HAP-1 (cell line): ENCODE measurements at regions not wholly inside any gene's neighbourhood (a gene's known extent, or its start where the extent isn't known, plus 50 kb on each side); places are given as distances from the start of the nearest gene placed in this dataset.

Experiments used
- DNase-seq, 2 experiments: peaks; one replicate each; pipeline ENCODE4 v3.0.0-alpha.2; 2016 to 2020; ENCODE audit warnings: low spot score in 2 of 2
- H3K27me3 ChIP-seq: fragments of 250-450 bp; sonication (Bioruptor Pico); 2 replicates; pipeline ENCODE4 v1.5.1; 2020; ENCODE audit warnings: low read depth, mild to moderate bottlenecking, moderate library complexity
- H3K36me3 ChIP-seq: fragments of 250-450 bp; sonication (Bioruptor Pico); replicated peaks from 2 replicates; pipeline ENCODE4 v1.5.1; 2020; ENCODE audit warnings: mild to moderate bottlenecking
- H3K4me1 ChIP-seq: fragments of 250-450 bp; sonication (Bioruptor Pico); 2 replicates; pipeline ENCODE4 v1.5.1; 2020; ENCODE audit warnings: mild to moderate bottlenecking
- H3K4me3 ChIP-seq: fragments of 250-450 bp; sonication (Bioruptor Pico); 2 replicates; pipeline ENCODE4 v1.5.1; 2020; ENCODE audit warnings: mild to moderate bottlenecking, moderate library complexity
- H3K9me3 ChIP-seq: fragments of 250-450 bp; sonication (Bioruptor Pico); 2 replicates; pipeline ENCODE4 v1.5.1; 2020; ENCODE audit warnings: mild to moderate bottlenecking, moderate library complexity
- in situ Hi-C: fragments of 300-500 bp; cut with MboI; formaldehyde crosslinking; loops from 3 replicates; pipeline ENCODE4 v1.14.3; 2020; ENCODE audit warnings: low sequenced_read_pairs, inconsistent platforms, mixed read lengths

GRCh38 chr4:24114919-24115500 lies 225.2 kb upstream of the PPARGC1A start:
- Histone ChIP-seq H3K4me1 (no peaks in the 10 kb centered on the region), H3K27me3 (no peaks in the 10 kb centered on the region), H3K36me3 (no peaks in the 10 kb centered on the region), H3K4me3 (no peak overlapping the region), H3K9me3 (no peaks in the 10 kb centered on the region)
- in situ Hi-C loops = no loop called here
- DNase-seq = no peak

GRCh38 chr4:24114444-24114843 lies 224.6 kb upstream of the PPARGC1A start:
- Histone ChIP-seq H3K4me1 (no peaks in the 10 kb centered on the region), H3K4me3 (no peak overlapping the region), H3K27me3 (no peaks in the 10 kb centered on the region), H3K9me3 (no peaks in the 10 kb centered on the region), H3K36me3 (no peaks in the 10 kb centered on the region)
- DNase-seq = no peak
- in situ Hi-C loops = no loop called here

GRCh38 chr4:24112466-24112865 lies 222.6 kb upstream of the PPARGC1A start:
- DNase-seq = no peak
- in situ Hi-C loops = no loop called here

GRCh38 chr4:24108567-24108966 lies 218.7 kb upstream of the PPARGC1A start:
- Histone ChIP-seq H3K4me1 (no peaks in the 10 kb centered on the region), H3K9me3 (no peaks in the 10 kb centered on the region), H3K27me3 (no peaks in the 10 kb centered on the region), H3K36me3 (no peaks in the 10 kb centered on the region), H3K4me3 (no peak overlapping the region)
- in situ Hi-C loops = no loop called here
- no peak for DNase-seq

More at GRCh38 chr4:24112466-24112865, 222.6 kb upstream of the PPARGC1A start:
- no peaks in the 10 kb centered on the region for H3K9me3 ChIP-seq
- no peaks in the 10 kb centered on the region for H3K36me3 ChIP-seq
- H3K4me1 ChIP-seq = no peaks in the 10 kb centered on the region
- H3K27me3 ChIP-seq = no peaks in the 10 kb centered on the region
- H3K4me3 ChIP-seq = no peak overlapping the region

DNA sequence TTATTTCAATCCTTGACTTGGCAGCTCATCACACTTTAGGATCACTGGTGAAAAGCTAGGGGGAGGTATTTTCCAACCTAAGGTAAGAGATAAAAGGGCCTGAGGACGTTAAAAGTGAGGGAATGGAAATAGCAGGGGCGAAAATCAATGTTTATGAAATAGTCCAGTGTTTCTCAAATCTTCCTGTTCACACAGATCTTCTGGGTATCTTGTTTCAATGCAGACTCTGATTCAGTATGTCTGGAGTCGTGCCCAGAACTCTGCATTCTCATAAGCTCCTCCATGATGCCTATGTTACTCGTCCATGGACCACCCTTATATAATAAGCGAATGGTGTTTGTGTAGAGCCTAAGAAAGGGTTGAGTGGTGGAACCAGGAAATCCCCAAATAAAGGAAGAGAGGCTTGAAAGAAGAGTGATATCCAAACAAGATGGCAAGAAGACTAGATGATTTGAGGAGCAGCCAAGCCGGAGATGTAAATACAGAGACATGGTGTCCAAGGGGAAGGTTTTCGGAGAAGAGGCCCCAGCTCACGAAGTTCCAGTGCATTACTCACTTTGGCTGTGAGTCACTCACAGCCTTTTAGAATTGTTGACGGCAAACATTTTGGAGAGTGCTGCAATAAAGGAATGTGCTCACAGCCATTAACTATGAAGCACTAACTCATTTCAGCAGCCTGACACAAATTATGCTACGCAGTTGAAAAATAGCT lies 215.6 kb upstream of the PPARGC1A start:
- Histone ChIP-seq H3K9me3 (no peaks in the 10 kb centered on the region), H3K4me3 (no peak overlapping the region), H3K36me3 (no peaks in the 10 kb centered on the region), H3K4me1 (no peaks in the 10 kb centered on the region), H3K27me3 (no peaks in the 10 kb centered on the region)
- in situ Hi-C loops = no loop called here
- no peak for DNase-seq

GRCh38 chr4:24104158-24104565 lies 214.3 kb upstream of the PPARGC1A start:
- DNase-seq = no peak
- Histone ChIP-seq H3K27me3 (no peaks in the 10 kb centered on the region), H3K9me3 (no peaks in the 10 kb centered on the region), H3K36me3 (no peaks in the 10 kb centered on the region), H3K4me1 (no peaks in the 10 kb centered on the region), H3K4me3 (no peak overlapping the region)
- in situ Hi-C loops = no loop called here

DNA sequence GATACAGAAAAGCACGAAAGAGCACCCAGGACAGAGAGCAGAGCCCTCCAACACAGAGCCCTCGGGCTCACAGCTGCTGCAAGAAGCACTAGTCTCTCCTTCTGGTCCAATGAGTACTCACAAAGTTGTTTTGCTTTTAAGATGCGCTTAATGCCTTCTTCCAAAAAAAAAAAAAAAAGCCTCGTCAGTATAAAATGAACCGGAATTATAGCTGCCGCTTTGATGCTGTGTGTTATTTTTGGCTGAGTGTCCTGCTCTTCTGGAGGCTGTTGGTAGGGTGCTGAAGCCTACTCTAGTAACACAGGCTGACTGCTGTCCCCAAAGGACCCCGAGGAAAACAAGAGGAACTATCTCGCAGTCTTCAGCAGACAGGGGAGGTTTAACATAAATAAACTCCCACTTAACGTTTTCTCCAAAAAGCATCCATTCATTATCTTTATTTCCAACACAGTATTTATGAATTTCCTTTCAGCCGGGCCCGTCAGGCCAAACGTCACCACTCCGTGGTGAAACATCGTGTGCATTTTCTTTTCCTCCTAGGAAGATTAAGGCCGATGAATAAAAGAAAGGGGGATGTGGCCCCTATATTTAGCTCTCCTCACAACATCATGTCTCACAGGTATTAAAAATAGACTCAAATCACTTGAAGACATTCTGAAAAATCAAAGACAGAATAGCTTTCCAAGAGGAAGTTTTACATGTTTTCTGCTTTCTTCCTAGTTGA lies 213.7 kb upstream of the PPARGC1A start:
- in situ Hi-C loops = no loop called here

DNA sequence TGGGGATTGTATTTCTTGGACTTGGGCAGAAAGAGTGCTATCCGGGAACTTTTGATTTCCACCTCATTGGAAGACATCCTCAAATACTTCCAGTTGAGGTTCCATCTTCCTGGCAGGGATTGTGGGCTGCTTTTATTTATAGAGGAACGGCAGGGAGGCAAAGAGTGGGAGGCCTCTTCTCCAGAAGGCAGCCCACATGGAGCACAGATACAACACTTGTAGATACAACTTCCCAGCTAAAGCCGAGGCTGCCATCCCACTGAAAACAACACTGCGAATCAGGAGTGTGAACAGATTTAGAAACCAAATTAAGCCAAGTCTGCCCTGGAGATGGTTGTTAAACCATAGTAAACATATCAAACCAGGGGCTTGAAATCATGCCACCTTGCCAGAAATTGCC lies 212.8 kb upstream of the PPARGC1A start:
- no peak for DNase-seq
- H3K9me3 ChIP-seq = no peaks in the 10 kb centered on the region
- H3K27me3 ChIP-seq = no peaks in the 10 kb centered on the region; the same call in 1 of the 2 replicates
- H3K4me3 ChIP-seq = no peak overlapping the region
- H3K4me1 ChIP-seq = no peaks in the 10 kb centered on the region
- H3K36me3 ChIP-seq = no peaks in the 10 kb centered on the region
- in situ Hi-C loops = no loop called here

More for the DNA sequence above, 213.7 kb upstream of the PPARGC1A start:
- no peaks in the 10 kb centered on the region; the same call in 1 of the 2 replicates for H3K27me3 ChIP-seq
- H3K36me3 ChIP-seq = no peaks in the 10 kb centered on the region
- no peak for DNase-seq
- H3K4me3 ChIP-seq = no peak overlapping the region
- H3K4me1 ChIP-seq = no peaks in the 10 kb centered on the region
- H3K9me3 ChIP-seq = no peaks in the 10 kb centered on the region

GRCh38 chr4:24096603-24097002 lies 206.8 kb upstream of the PPARGC1A start:
- DNase-seq = no peak
- no peaks in the 10 kb centered on the region for H3K36me3 ChIP-seq
- no peaks in the 10 kb centered on the region; the same call in 1 of the 2 replicates for H3K27me3 ChIP-seq
- H3K4me3 ChIP-seq = no peak overlapping the region
- no peaks in the 10 kb centered on the region for H3K4me1 ChIP-seq
- no peaks in the 10 kb centered on the region for H3K9me3 ChIP-seq
- in situ Hi-C loops = no loop called here

DNA sequence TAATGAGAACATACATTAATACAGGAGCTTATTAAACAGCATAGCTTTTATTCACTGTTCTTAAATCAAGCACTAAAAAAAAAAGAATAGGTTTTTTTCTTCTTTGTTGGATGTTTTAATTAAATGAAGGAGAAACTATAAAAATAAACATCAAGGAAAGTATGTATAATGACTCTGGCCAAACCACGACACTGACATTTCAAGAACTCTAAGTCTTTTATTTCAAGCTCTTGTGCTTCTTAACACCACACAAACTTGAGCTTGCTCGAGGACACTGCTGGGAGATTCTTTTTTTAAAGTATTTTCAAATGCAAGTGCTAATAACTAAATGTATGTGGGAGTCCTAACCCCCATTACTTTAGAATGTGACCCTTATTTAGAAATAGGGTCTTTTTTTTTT lies 204.9 kb upstream of the PPARGC1A start:
- no peaks in the 10 kb centered on the region; the same call in 1 of the 2 replicates for H3K27me3 ChIP-seq
- H3K36me3 ChIP-seq = no peaks in the 10 kb centered on the region
- no peaks in the 10 kb centered on the region for H3K4me1 ChIP-seq
- in situ Hi-C loops = no loop called here
- H3K9me3 ChIP-seq = no peaks in the 10 kb centered on the region
- no peak overlapping the region for H3K4me3 ChIP-seq
- DNase-seq = no peak

DNA sequence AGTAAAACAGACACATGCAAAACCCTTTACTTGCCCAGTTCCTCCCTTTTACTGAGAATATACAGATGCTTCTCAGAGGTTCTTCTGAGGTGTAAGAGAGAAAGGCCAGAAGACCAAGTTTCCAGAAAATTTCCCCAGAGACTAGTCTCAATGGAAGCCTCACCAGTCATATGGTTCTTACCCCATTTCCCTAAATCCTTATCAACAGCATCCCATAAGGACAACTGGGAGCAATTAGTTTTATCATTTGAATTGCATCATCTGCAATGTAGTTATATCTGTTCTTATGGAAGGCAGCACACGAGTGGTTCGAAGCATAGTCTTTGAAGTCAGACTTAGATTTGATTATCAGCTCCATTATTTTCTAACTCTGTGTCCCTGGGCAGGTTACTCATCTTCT lies 203.6 kb upstream of the PPARGC1A start:
- Histone ChIP-seq H3K9me3 (no peaks in the 10 kb centered on the region), H3K27me3 (no peaks in the 10 kb centered on the region), H3K4me1 (no peaks in the 10 kb centered on the region), H3K36me3 (no peaks in the 10 kb centered on the region), H3K4me3 (no peak overlapping the region)
- in situ Hi-C loops = no loop called here
- DNase-seq = no peak

- Histone ChIP-seq H3K4me3 (no peak overlapping the region), H3K9me3 (no peaks in the 10 kb centered on the region), H3K27me3 (no peaks in the 10 kb centered on the region), H3K36me3 (no peaks in the 10 kb centered on the region), H3K4me1 (no peaks in the 10 kb centered on the region)
- no peak for DNase-seq
- in situ Hi-C loops = no loop called here
Observed at GRCh38 chr4:24091639-24092233, 201.9 kb upstream of the PPARGC1A start.

GRCh38 chr4:24089851-24090534 lies 200.1 kb upstream of the PPARGC1A start:
- no peaks in the 10 kb centered on the region for H3K27me3 ChIP-seq
- DNase-seq = no peak
- no peak overlapping the region for H3K4me3 ChIP-seq

More at GRCh38 chr4:24089851-24090534, 200.1 kb upstream of the PPARGC1A start:
- no peaks in the 10 kb centered on the region for H3K4me1 ChIP-seq
- no peaks in the 10 kb centered on the region for H3K9me3 ChIP-seq
- in situ Hi-C loops = no loop called here
- no peaks in the 10 kb centered on the region for H3K36me3 ChIP-seq
